ENCODE measurements at regions not wholly inside any gene's neighbourhood (a gene's known extent, or its start where the extent isn't known, plus 50 kb on each side); places are given as distances from the start of the nearest gene placed in this dataset.
A peak's percentile ranks its signal among the peaks of the same experiment; 100 is the strongest.
"Not testable (repeated sequence)": the region's sequence is repeated elsewhere in the genome, so short reads cannot be mapped to it uniquely, and the experiment has no call there.

DNA sequence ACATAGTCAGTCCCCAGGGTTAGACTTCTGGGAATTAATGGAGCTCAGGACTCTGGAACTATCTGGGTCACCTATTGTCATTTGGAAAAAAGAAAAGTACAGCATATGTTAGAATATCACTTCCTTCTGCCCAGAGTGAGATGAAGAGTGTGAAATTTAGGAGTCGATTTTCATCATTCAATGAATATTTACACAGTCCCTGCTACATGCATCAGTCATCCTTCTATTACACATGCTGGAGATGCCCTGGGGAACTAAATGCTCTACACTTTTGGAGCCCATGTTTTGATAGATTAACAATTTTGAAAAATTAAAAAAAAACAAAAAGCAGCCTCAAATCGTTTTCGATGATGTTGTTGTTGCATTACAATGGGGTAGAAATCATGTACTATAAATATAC, 315.4 kb downstream of the ALDH8A1 start:
- Histone ChIP-seq H3K23ac (ENCODE audit: low read length in 2 of 2) (no peak overlapping the region), H3K9ac (ENCODE audit: low read length) (no peak overlapping the region), H3K27ac (ENCODE audit: low read length, poor library complexity, severe bottlenecking) (no peak overlapping the region), H2BK5ac (ENCODE audit: low read depth, low read length, poor library complexity, severe bottlenecking) (no peak overlapping the region), H4K91ac (ENCODE audit: low read length) (no peak overlapping the region), H3K4me1 (ENCODE audit: control insufficient read depth, insufficient read depth, low read depth, low read length) (no peaks in the 10 kb centered on the region), H3K4ac (ENCODE audit: low read depth in 1 of 2, low read length in 2 of 2) (no peak overlapping the region), H4K8ac (ENCODE audit: low read length) (no peak overlapping the region), H3K9me3 (ENCODE audit: control insufficient read depth, low read length) (no peaks in the 10 kb centered on the region), H3K27me3 (ENCODE audit: control insufficient read depth in 1 of 2, insufficient read depth in 1 of 2, low read length in 2 of 2) (no peaks in the 10 kb centered on the region), H3K36me3 (ENCODE audit: control insufficient read depth in 1 of 2, insufficient read depth in 2 of 2, low read depth in 1 of 2, low read length in 2 of 2) (no peaks in the 10 kb centered on the region), H2AFZ (ENCODE audit: low read depth, low read length) (no peak overlapping the region), H3K4me3 (ENCODE audit: insufficient read depth in 1 of 2, low read depth in 1 of 2, low read length in 2 of 2) (no peak overlapping the region), H3K4me2 (ENCODE audit: low read length, poor library complexity, severe bottlenecking) (no peak overlapping the region), H3K79me1 (replicated peaks; ENCODE audit: low read length, poor library complexity, severe bottlenecking) (no peaks in the 10 kb centered on the region), H2AK5ac (ENCODE audit: low read length, severe bottlenecking) (no peak overlapping the region), H3K14ac (ENCODE audit: low read length in 2 of 2) (no peak overlapping the region), H2BK120ac (ENCODE audit: low read depth, low read length) (no peak overlapping the region), H2BK12ac (ENCODE audit: low read length in 2 of 2) (no peak overlapping the region), H3K18ac (ENCODE audit: low read depth in 1 of 2, low read length in 2 of 2) (no peak overlapping the region), H2BK15ac (ENCODE audit: low read depth, poor library complexity, severe bottlenecking) (no peak overlapping the region)
- no peak for DNase-seq
- WGBS, result no CpG with 5 or more reads among the region's 3 CpGs

DNA sequence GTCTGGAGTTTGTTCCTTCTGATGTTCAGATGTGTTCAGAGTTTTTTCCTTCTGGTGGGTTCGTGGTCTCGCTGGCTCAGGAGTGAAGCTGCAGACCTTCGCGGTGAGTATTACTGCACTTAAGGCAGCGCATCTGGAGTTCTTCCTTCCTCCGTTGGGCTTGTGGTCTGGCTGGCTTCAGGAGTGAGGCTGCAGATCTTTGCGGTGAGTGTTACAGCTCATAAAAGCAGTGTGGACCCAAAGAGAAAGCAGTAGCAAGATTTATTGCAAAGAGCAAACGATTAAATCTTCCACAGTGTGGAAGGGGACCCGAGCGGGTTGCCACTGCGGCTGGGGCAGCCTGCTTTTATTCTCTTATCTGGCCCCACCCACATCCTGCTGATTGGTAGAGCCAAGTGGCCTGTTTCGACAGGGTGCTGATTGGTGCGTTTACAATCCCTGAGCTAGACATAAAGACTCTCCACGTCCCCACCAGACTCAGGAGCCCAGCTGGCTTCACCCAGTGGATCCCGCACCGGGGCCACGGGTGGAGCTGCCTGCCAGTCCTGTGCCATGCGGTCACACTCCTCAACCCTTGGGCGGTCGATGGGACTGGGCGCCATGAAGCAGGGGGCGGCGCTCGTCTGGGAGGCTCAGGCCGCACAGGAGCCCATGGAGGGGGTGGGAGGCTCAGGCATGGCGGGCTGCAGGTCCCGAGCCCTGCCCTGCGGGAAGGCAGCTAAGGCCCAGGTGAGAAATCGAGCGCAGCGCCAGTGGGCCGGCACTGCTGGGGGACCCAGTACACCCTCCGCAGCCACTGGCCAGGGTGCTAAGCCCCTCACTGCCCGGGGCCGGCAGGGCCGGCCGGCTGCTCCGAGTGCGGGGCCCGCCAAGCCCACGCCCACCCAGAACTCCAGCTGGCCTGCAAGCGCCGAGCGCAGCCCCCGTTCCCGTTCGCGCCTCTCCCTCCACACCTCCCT, 315.3 kb upstream of the SGK1 start:
- H3K14ac ChIP-seq (ENCODE audit: low read length in 2 of 2); H3K23ac ChIP-seq (ENCODE audit: low read length in 2 of 2); H2BK12ac ChIP-seq (ENCODE audit: low read length in 2 of 2); H2AFZ ChIP-seq (ENCODE audit: low read depth, low read length); H2BK5ac ChIP-seq (ENCODE audit: low read depth, low read length, poor library complexity, severe bottlenecking); H3K4ac ChIP-seq (ENCODE audit: low read depth in 1 of 2, low read length in 2 of 2); H3K9ac ChIP-seq (ENCODE audit: low read length); H4K8ac ChIP-seq (ENCODE audit: low read length); H3K4me1 ChIP-seq (ENCODE audit: control insufficient read depth, insufficient read depth, low read depth, low read length); H3K27ac ChIP-seq (ENCODE audit: low read length, poor library complexity, severe bottlenecking); H2BK15ac ChIP-seq (ENCODE audit: low read depth, poor library complexity, severe bottlenecking); H3K9me3 ChIP-seq (ENCODE audit: control insufficient read depth, low read length); H3K4me3 ChIP-seq (ENCODE audit: insufficient read depth in 1 of 2, low read depth in 1 of 2, low read length in 2 of 2); H3K36me3 ChIP-seq (ENCODE audit: control insufficient read depth in 1 of 2, insufficient read depth in 2 of 2, low read depth in 1 of 2, low read length in 2 of 2); H3K18ac ChIP-seq (ENCODE audit: low read depth in 1 of 2, low read length in 2 of 2); H3K27me3 ChIP-seq (ENCODE audit: control insufficient read depth in 1 of 2, insufficient read depth in 1 of 2, low read length in 2 of 2); H2AK5ac ChIP-seq (ENCODE audit: low read length, severe bottlenecking); H3K79me1 ChIP-seq (replicated peaks; ENCODE audit: low read length, poor library complexity, severe bottlenecking); H2BK120ac ChIP-seq (ENCODE audit: low read depth, low read length); H3K4me2 ChIP-seq (ENCODE audit: low read length, poor library complexity, severe bottlenecking): not testable (repeated sequence)
- peak overlapping the region; percentile 40 for H4K91ac ChIP-seq (ENCODE audit: low read length)
- WGBS, result 90% methylated on average over 43 of the region's 48 CpGs
- DNase-seq, result peak; percentile 54

DNA sequence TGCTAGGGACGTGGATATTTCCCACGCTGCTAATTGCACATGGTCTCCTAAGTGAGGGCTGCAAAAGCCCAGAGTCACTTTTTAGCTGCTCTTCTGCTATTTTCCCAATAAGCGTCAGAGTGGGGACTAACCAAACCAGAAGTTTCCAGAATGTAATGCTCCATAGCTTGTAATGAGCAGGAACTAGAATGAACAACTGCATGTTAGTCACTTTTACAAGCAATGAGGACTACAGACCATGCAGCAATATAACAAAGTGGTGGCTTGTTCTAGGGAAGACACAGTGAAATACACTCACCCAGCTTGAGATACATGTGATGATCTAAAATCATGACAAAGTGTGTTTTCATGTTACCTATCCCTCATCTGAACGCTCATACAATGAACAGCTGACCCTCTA, 314.1 kb upstream of the SGK1 start:
- DNase-seq, result no peak
- no peaks in the 10 kb centered on the region for H3K9me3 ChIP-seq (ENCODE audit: control insufficient read depth, low read length)
- H3K4me3 ChIP-seq (ENCODE audit: insufficient read depth in 1 of 2, low read depth in 1 of 2, low read length in 2 of 2), result no peak overlapping the region
- H2BK15ac ChIP-seq (ENCODE audit: low read depth, poor library complexity, severe bottlenecking), result no peak overlapping the region
- no peak overlapping the region for H3K4me2 ChIP-seq (ENCODE audit: low read length, poor library complexity, severe bottlenecking)
- H3K27me3 ChIP-seq (ENCODE audit: control insufficient read depth in 1 of 2, insufficient read depth in 1 of 2, low read length in 2 of 2), result no peaks in the 10 kb centered on the region
- no peak overlapping the region for H3K27ac ChIP-seq (ENCODE audit: low read length, poor library complexity, severe bottlenecking)
- H2BK120ac ChIP-seq (ENCODE audit: low read depth, low read length), result no peak overlapping the region
- no peak overlapping the region for H4K8ac ChIP-seq (ENCODE audit: low read length)
- WGBS, result 98% methylated on average over 4 of the region's 4 CpGs
- no peak overlapping the region for H2AFZ ChIP-seq (ENCODE audit: low read depth, low read length)
- no peak overlapping the region for H3K9ac ChIP-seq (ENCODE audit: low read length)
- no peaks in the 10 kb centered on the region for H3K4me1 ChIP-seq (ENCODE audit: control insufficient read depth, insufficient read depth, low read depth, low read length)
- H3K18ac ChIP-seq (ENCODE audit: low read depth in 1 of 2, low read length in 2 of 2), result no peak overlapping the region
- no peak overlapping the region for H2BK5ac ChIP-seq (ENCODE audit: low read depth, low read length, poor library complexity, severe bottlenecking)
- no peak overlapping the region for H3K14ac ChIP-seq (ENCODE audit: low read length in 2 of 2)
- H2AK5ac ChIP-seq (ENCODE audit: low read length, severe bottlenecking), result no peak overlapping the region
- H3K36me3 ChIP-seq (ENCODE audit: control insufficient read depth in 1 of 2, insufficient read depth in 2 of 2, low read depth in 1 of 2, low read length in 2 of 2), result no peaks in the 10 kb centered on the region
- no peak overlapping the region for H3K23ac ChIP-seq (ENCODE audit: low read length in 2 of 2)
- no peaks in the 10 kb centered on the region for H3K79me1 ChIP-seq (replicated peaks; ENCODE audit: low read length, poor library complexity, severe bottlenecking)
- H3K4ac ChIP-seq (ENCODE audit: low read depth in 1 of 2, low read length in 2 of 2), result no peak overlapping the region
- H4K91ac ChIP-seq (ENCODE audit: low read length), result no peak overlapping the region
- no peak overlapping the region for H2BK12ac ChIP-seq (ENCODE audit: low read length in 2 of 2)

DNA sequence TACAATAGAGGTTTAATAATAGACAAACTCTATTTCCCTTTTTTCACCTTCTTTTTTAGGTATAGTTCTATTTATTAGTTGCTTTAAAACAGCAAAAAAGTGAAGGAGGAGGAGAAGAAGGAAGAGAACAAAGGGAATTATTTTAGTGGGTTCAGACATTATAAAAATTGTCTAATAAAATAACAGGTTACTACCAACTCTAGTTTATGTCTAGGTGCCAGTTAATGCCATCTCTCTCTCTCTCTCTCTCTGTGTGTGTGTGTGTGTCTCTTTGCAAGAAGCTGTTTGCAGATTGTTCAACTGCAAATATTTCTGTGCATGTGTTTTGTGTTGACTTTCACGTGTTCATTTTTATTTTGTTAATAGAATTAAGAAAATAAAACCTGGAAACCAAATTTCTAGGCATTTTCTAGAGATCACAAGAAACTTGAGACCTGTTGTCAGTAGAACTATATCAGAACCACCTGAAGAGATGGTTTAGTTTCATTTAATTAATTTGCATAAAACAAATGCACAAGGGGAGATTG, 313.5 kb upstream of the SGK1 start:
- H2AK5ac ChIP-seq (ENCODE audit: low read length, severe bottlenecking), result no peak overlapping the region
- no peak overlapping the region for H3K14ac ChIP-seq (ENCODE audit: low read length in 2 of 2)
- H3K79me1 ChIP-seq (replicated peaks; ENCODE audit: low read length, poor library complexity, severe bottlenecking), result no peaks in the 10 kb centered on the region
- H3K18ac ChIP-seq (ENCODE audit: low read depth in 1 of 2, low read length in 2 of 2), result no peak overlapping the region
- no peak overlapping the region for H3K9ac ChIP-seq (ENCODE audit: low read length)
- WGBS, result no CpG with 5 or more reads among the region's 1 CpG
- no peak overlapping the region for H3K4me3 ChIP-seq (ENCODE audit: insufficient read depth in 1 of 2, low read depth in 1 of 2, low read length in 2 of 2)
- no peak for DNase-seq
- no peak overlapping the region for H2BK120ac ChIP-seq (ENCODE audit: low read depth, low read length)
- H3K27ac ChIP-seq (ENCODE audit: low read length, poor library complexity, severe bottlenecking), result no peak overlapping the region
- H2BK15ac ChIP-seq (ENCODE audit: low read depth, poor library complexity, severe bottlenecking), result no peak overlapping the region
- no peaks in the 10 kb centered on the region for H3K9me3 ChIP-seq (ENCODE audit: control insufficient read depth, low read length)
- no peak overlapping the region for H4K8ac ChIP-seq (ENCODE audit: low read length)
- H2BK12ac ChIP-seq (ENCODE audit: low read length in 2 of 2), result no peak overlapping the region
- H3K4me2 ChIP-seq (ENCODE audit: low read length, poor library complexity, severe bottlenecking), result no peak overlapping the region
- H3K27me3 ChIP-seq (ENCODE audit: control insufficient read depth in 1 of 2, insufficient read depth in 1 of 2, low read length in 2 of 2), result no peaks in the 10 kb centered on the region
- H2BK5ac ChIP-seq (ENCODE audit: low read depth, low read length, poor library complexity, severe bottlenecking), result no peak overlapping the region
- no peak overlapping the region for H2AFZ ChIP-seq (ENCODE audit: low read depth, low read length)
- no peak overlapping the region for H3K23ac ChIP-seq (ENCODE audit: low read length in 2 of 2)
- no peak overlapping the region for H3K4ac ChIP-seq (ENCODE audit: low read depth in 1 of 2, low read length in 2 of 2)
- H3K36me3 ChIP-seq (ENCODE audit: control insufficient read depth in 1 of 2, insufficient read depth in 2 of 2, low read depth in 1 of 2, low read length in 2 of 2), result no peaks in the 10 kb centered on the region
- H3K4me1 ChIP-seq (ENCODE audit: control insufficient read depth, insufficient read depth, low read depth, low read length), result no peaks in the 10 kb centered on the region
- H4K91ac ChIP-seq (ENCODE audit: low read length), result no peak overlapping the region

Measured in mesenchymal stem cell (in vitro differentiated cells and primary cell).